Gastrocnemius medialis (tissue), 4 donors: ENCODE measurements at regions not wholly inside any gene's neighbourhood (a gene's known extent, or its start where the extent isn't known, plus 50 kb on each side); places are given as distances from the start of the nearest gene placed in this dataset.
"Not testable (repeated sequence)": the region's sequence is repeated elsewhere in the genome, so short reads cannot be mapped to it uniquely, and the experiment has no call there.

Source experiments
- POLR2A ChIP-seq, 2 donors: fragments of 450-650 bp; IDR thresholded peaks; one replicate each; pipeline ENCODE4 v1.6.1; 2017; ENCODE audit warnings: antibody characterized with exemption in 2 of 2, mild to moderate bottlenecking in 2 of 2, moderate library complexity in 2 of 2
- TF ChIP-seq, protein P1 (sequence below), 5 experiments: fragments of 450-650 bp in 3 of 5; fragments of 200-600 bp in 2 of 5; sonication (generic) in 2 of 5; IDR thresholded peaks in 4 of 5; conservative IDR thresholded peaks in 1 of 5; 1 replicate in 4 of 5; 2 replicates in 1 of 5; pipeline ENCODE4 v1.5.1; 2016 to 2019; ENCODE audit warnings: antibody characterized with exemption in 5 of 5, mild to moderate bottlenecking in 3 of 5, moderate library complexity in 3 of 5

DNA sequence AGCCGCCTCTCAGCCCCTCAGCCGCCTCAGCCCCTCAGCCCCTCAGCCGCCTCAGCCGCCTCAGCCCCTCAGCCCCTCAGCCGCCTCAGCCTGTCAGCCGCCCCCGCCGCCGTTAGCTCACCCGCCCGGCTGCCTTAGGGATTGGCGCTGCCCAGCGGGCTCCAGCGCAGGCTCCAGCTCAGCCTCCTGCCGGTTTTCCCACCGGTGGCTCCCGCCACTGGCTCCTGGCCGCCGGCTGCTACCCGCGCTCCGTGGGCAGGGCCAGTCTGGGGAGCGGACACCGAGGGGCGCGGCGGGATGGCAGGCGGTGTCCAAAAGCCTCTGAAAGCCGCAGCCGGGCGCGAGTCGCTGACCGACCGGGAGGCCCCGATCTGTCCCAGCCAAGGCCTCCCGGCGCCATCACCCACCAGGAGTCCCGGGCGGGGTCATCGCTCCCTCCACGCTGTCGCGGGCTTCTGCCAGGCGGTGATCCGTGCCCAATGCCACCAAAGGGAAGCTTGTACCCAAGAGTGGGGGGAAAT is 1532.7 kb downstream of the REEP3 start:
- TF ChIP-seq, protein P1, sequence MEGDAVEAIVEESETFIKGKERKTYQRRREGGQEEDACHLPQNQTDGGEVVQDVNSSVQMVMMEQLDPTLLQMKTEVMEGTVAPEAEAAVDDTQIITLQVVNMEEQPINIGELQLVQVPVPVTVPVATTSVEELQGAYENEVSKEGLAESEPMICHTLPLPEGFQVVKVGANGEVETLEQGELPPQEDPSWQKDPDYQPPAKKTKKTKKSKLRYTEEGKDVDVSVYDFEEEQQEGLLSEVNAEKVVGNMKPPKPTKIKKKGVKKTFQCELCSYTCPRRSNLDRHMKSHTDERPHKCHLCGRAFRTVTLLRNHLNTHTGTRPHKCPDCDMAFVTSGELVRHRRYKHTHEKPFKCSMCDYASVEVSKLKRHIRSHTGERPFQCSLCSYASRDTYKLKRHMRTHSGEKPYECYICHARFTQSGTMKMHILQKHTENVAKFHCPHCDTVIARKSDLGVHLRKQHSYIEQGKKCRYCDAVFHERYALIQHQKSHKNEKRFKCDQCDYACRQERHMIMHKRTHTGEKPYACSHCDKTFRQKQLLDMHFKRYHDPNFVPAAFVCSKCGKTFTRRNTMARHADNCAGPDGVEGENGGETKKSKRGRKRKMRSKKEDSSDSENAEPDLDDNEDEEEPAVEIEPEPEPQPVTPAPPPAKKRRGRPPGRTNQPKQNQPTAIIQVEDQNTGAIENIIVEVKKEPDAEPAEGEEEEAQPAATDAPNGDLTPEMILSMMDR (IDR thresholded peaks at IDR 0.05 in 4 of 5, conservative IDR thresholded peaks at IDR 0.05 in 1 of 5), result not testable (repeated sequence)
- not testable (repeated sequence) for TF ChIP-seq POLR2A (IDR thresholded peaks at IDR 0.05)
